COLO829 (cell line): ENCODE measurements at regions not wholly inside any gene's neighbourhood (a gene's known extent, or its start where the extent isn't known, plus 50 kb on each side); places are given as distances from the start of the nearest gene placed in this dataset.

Source experiments
- DNase-seq: peaks from one replicate; pipeline ENCODE4 v3.0.0; 2012; ENCODE audit warnings: low spot score

DNA sequence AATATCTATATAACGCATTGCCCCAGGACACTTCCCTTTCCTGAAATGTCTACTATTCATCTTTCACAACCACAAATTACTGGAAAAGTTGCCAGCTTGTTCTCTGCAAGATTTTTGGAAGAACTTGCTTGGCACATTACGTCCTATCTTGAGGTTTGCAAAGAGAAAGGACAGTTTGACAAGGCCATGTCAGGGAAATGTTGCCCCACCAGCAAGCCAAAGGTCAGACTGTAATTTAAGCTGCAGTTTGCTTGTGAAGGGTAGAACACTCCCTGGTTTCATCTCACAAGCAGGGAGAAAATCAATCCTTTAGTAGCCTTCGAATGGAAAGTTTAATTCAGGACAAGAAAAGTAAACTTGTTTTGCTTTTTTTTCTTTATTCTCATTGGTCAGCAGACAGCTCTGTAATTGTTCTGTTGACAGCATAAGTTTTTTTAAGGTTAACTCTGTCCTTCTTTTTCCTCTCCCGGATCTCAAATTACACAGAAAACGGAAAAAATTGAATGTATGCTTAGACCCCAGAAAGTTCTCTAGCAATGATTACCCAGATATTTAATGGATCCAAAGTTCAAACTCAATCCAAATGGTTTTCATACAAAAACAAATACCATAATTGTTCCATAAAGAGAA is 541.8 kb upstream of the NRSN1 start:
- DNase-seq = peak; percentile 50

DNA sequence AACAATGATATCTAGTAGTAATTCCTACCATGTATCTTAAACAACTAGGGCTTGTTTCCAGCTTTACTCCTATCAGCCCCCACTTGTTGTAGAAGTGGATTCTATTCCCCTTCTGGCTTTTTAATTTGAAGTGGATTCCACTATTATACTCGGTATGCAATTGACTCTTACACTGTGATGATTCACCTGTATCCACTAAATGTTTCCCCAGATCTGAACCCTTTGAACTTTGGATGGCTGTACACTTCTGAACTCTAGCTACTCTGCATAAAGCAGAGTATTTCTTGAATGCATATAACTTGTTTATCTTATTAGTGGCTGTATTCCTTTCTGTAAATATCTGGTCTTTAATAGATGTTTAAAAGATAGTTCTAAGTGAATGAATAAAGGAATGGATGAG is 538.4 kb upstream of the NRSN1 start:
- no peak for DNase-seq

DNA sequence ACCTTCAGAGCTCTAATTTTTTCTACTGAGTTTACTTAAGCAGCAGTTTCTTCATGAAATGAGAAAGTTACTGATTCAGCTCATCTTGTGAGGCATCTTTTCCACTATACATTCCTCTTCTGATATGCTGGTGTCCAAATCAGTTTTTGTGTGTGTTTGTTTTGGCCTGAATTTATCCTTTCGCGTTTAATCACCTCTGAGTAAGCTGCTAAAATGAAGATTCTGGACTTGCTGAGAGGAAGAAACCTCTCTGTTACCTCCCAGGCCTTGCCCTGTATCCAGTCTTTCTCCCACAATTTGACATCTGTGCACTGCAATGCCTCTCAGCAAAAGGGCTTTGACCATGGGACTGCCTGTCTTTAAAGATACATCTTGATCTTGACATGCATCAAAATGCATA is 536.2 kb upstream of the NRSN1 start:
- no peak for DNase-seq

DNA sequence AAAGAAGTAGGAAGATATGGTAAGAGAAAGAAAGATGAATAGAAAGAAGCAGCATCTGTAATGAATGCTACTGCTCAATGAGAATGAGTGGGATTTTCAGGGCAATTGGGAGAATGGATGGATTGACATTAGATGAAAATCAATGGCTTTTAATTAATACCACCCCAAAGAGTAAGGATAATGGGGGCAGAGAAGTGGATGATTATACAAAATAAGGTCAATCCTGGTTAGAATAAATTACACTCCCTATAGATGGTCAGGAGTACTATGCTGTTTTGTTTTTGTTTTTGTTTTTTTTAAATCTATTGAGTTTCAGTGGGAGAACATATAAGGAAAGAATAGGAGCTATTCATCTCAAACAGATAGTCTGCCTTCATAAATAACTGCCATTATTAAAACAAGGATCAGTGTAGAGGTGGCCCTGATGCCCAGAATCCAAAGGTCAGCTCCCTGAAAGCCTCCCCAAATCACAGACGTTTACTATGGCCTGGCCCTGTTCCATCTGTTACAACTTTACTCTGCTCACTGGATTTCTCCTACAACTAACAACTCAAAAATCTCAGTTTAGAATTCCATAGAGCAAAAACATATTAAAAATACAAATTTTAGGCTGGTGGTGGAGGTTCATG is 535.4 kb upstream of the NRSN1 start:
- DNase-seq = peak; percentile 13

DNA sequence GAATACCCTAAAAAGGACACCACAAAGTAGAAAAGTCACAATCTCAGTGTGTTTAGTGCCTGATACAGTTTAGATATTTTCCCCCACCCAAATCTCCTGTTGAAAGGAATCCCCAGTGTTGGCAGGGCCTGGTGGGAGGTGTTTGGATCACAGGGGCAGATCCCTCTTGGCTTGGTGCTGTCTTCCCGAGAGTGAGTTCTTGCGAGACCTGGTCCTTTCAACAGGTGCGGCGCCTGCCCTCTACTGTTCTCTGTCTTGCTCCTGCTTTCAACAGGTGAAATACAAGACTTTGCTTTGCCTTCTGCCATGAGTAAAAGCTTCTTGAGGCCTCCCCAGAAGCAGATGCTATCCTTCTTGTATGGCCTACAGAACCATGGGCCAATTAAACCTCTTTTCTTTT is 534.3 kb upstream of the NRSN1 start:
- no peak for DNase-seq

DNA sequence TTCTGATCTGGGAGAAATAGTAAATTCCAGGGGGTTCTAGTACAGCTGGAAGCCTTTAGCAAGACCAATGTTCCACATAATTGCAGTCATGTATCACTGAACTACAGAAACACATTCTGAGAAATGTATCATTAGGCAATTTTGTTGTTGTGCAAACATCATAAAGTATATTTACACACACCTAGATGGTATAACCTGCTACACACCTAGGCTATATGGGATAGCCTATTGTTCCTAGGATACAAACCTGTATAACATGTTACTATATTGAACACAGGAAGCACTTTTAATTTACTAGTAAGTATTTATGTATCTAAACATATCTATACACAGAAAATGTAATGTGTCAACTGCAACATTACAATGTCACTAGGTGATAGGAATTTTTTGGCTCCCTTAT is 525.9 kb upstream of the NRSN1 start:
- DNase-seq = no peak

DNA sequence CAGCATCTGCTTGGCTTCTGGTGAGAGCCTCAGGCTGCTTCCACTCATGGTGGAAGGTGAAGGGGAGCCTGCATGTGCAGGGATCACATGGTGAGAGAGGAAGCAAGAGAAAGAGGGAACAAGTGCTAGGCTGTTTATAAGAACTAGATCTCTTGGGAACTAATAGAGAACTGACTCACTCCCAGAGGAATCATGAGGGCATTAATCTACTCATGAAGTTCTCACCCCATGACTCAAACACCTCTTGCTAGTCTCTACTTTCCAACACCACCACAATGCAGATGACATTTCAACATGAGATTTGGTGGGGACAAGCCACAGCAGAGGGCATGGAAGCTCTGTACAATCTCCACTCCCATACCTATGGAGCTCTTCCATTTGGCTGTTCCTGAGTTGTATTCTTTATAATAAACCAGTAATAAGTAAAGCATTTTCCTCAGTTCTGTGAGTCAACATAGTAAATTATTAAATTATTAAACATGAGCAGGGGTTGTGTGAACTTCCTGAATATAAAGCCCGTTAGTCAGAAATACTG is 524.1 kb upstream of the NRSN1 start:
- DNase-seq = peak; percentile 28

DNA sequence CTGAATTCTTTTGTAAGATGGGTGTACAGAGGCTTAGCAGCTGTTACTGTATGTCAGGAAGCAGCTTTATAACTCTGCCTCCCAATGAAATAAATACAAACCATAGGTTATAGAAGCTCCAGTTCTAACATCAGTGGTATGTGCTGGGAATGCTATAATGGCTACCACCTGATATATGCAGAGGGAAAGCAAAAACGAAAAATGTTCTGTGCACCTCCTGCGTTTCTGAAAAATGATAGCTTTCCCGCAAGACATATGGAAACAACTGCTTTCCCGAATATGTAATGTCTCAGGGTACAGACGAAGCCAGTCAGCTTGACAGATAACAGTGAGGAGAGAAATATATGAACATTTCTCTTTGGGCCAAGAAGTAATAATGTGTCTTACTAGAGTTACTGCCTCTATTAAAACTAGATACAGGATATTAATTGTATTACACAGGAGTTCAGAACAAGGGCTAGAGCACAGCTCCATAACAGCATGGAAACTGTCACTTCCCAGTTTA is 517.0 kb upstream of the NRSN1 start:
- no peak for DNase-seq

DNA sequence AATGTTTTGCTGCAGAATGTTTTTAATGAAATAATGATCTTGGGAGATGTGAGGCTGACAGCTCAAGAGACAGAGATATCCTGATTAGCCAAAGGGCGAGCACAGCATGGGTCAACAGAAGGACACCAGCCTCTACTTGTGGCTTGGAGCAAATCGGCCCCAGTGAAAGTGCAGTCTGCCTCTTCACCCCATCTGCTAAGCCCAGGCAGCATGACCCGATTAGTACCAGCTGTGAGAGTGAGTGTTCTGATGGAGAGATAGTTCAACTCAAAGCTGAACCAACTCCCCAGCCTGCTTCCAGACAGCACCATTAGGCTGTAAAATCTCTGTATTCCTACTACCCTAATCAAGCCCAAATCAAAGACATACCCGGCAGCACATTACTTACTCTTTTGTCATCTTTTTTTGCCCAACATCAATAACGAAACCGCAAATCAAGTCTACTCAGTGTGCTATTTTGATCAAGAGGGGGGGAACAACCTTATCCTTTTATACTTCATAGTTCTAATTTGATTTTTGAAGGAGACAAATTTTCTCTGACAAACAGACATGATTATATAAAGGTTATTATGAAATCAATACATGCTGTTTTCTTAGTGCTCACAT is 514.1 kb upstream of the NRSN1 start:
- no peak for DNase-seq

DNA sequence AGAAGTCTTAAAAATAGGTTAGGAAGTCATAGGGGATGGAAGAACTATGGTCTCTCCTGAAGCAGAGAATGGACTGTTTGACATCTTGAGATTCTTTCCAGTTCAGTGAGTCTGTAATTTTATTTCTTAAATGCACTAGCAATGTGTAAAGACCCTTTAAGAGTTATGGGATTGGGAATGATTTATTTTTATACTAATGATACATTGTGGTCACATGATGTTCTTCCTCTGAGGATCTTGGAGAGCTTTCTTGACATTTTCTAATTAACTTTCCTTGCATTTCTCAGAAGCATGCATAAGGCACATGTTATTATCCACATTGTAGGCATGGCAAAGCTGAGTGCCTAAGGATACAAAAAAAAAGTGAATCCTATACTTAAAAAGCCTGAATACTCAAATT is 507.6 kb upstream of the NRSN1 start:
- DNase-seq = no peak

DNA sequence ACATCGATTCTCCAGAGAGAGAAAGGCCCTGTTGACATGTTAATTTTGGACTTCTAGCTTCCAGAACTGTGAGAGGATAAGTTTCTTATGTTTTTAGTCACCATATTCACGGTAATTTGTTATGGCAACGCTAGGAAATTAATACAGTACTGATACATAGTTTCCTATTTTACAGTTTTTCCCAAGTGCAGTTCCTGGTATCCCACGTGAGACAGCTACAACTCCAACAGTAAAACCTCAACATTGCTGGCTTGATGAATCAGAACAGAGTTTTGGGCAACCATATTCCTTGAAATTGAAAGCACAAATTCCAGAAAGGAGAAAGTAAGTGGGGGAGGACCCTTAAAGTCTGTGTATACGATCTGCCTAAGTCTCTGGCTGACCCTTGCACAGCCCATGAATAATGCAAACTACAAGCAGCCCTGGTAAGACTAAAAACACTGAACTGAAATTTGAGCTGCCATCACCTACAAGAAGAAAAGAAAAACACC is 505.1 kb upstream of the NRSN1 start:
- no peak for DNase-seq

DNA sequence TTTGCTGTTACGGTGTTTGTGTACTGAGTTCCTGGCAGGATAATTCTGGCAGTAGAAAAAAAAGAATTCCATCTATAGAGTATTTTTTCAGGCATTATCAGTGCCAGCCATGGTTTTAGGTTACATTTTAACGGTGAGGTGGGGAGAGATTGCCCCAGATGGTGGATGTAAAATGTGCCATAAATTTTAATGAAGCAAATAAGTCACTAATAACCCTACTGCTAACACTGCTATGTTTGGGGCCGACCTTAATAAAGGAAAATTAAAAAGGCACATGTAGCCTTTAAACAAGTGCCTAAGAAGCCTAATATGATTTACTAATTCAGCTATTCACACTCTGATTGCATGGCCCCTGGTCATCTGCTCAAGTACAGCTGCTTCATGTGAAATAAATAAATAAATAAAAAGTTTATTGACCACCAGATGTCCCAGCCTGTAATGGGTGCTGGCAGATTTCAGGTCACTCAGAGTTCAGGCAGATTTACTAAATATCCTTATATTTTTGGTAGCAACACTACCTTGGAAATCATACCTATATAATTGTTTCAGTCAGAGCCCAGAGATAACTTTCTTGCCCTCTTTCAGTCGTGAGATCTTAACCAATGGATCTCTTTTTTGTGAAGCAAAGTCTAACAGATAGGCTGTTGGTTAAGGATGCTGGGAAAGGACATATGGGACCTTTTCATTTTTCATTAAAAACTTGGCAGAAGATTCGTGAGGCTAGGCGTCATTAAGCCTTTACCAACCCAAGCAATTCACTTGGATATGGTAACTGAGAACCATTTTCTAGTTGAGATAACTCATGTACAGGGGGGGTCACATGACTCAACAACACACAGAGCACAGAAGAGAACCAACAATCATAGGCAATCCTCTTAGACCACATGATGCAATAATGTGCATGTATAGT is 495.0 kb upstream of the NRSN1 start:
- no peak for DNase-seq

DNA sequence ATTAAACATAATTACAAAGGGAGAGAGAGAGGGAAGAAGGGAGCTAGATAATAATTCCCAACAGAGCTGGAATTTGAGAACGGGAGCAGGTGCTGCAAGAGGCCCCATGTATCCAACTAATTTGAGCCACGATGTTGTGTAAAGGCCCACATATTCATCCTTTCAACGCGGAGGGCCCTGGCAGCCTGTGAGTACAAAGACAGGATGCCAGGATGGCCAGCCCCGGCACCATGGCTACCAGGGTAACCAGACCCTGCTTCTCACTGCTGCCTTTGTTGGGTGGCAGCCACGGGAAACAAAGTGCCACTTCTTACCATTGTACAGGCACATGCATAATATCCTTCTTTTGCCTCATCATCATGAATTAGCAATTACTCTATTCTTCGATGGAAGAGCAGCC is 492.0 kb upstream of the NRSN1 start:
- no peak for DNase-seq

DNA sequence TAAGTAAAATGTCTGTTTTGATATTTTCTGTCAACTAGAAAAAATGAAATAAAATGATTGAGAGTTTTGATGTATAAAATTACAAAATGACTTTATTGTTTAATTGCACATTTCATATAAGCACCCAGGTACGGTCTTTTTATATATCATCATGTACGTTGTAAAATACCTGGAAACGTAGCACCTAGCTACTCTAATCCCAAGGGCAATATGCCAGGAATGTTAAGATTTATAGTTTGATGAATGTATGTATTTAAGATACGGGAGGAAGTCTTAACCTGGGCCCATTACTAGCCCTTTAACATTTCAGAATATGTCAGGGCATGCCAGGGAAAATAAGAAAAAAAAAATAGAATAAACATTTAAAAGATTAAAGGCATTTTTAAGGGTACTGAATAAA is 490.9 kb upstream of the NRSN1 start:
- no peak for DNase-seq

DNA sequence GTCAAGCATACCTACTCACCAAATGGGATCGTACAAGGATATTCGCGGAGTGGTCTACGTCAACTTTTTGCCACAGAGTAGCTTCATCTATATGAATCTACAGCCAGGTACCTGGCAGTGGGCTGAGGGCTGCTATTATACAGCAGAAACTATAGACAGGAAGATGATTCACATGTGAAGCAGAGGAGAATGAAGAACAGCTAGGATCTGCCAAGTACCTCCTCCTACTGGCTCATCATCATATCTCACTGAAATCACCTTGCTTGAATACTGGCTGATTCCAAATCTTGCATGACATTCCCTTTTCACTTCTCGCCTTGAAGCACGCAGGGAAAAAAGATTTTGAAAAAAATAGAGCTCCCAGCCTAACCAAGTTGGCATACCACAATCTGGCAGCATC is 488.7 kb upstream of the NRSN1 start:
- no peak for DNase-seq

DNA sequence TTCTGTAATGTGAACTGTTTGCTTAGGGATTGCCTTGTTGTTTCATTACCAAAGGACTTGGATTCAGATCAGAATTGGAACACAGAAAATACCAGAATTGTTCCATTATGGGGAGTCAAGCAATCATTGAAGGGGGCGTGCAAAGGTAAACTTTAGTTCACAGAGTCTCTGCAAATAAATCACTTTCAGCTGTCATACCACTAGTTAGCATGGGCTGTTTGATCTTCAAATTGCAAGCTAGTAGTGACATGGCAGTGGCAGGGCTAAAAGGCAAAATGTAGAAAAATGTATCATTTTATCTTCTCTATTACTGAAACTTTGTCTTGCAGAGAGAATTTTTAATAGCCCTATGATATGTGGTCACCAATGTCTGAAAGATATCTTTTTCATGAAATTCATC is 483.2 kb upstream of the NRSN1 start:
- DNase-seq = no peak

DNA sequence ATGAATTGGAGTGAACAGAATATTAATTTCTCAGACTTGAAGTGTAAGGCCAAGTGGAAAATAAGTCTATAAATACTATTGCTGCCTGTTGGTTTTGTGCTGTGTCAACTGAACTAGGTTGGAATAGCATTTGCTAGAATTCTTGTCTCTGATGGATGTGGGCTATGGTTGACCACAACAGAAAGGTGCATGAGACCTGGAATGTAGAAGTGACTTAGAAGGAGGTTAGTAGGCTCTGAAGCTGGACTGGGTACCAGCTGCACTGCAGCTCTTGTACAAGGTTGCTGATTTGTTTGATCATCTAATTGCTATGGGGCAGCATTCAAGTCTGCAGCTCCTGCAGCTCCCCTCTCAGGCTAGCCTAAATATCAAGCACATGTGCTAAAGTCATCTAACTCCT is 479.0 kb upstream of the NRSN1 start:
- no peak for DNase-seq

DNA sequence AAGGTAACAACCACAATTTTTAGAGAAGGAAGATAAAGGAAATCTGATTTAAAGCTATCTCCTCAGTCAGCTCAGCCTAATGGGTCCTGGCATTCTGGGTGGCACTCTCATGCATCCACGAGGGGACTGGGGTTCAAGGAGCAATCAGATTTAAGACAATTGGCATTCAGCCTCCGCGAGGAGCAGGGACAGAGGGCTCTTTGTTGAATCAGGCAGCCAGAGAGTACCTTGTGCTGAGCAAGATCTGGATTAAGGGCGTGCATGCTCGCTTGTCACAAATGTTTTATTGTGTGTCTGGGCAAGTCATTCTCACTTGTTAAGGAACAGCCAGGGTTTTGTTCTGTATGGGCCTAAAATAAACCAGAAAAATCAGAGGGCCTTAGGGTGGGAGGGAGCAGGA is 475.3 kb upstream of the NRSN1 start:
- DNase-seq = peak; percentile 96

DNA sequence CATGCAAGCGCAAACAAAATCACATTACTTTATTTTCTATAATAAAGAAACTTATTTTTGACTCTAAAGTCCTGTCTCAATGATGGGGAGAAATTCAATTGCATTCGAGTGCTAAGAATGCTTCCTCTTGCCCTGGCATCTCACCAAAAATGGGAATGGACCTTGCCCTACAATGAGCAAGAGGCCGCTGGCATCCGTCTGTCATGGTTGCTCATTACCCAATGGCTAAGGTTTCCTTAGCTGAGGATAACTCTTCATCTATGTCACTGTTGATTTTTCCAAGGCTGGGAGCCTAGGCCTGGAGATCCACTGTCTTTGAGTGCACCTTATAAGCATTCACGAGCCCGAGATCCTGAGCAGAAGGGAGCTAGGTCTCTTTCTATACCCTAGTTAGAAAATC is 471.3 kb upstream of the NRSN1 start:
- DNase-seq = no peak

DNA sequence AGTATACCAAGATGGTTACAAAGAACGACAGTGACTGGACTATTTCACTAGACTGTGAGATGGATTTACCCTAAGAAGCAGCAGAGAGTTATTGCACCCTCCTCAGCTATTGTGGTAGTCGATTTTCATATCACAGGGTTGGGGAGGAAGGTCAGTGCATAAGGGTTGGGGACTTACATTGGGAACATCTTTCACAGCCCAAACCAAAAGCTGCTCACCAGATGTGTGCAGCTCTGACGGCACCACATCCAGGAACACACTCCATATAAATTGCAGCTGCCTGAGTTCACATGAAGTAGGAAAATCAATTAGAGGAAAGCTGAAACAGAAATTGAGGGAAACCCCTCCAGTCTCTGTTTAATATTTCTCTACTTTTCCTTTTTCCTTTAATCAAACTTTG is 470.5 kb upstream of the NRSN1 start:
- DNase-seq = peak; percentile 21

DNA sequence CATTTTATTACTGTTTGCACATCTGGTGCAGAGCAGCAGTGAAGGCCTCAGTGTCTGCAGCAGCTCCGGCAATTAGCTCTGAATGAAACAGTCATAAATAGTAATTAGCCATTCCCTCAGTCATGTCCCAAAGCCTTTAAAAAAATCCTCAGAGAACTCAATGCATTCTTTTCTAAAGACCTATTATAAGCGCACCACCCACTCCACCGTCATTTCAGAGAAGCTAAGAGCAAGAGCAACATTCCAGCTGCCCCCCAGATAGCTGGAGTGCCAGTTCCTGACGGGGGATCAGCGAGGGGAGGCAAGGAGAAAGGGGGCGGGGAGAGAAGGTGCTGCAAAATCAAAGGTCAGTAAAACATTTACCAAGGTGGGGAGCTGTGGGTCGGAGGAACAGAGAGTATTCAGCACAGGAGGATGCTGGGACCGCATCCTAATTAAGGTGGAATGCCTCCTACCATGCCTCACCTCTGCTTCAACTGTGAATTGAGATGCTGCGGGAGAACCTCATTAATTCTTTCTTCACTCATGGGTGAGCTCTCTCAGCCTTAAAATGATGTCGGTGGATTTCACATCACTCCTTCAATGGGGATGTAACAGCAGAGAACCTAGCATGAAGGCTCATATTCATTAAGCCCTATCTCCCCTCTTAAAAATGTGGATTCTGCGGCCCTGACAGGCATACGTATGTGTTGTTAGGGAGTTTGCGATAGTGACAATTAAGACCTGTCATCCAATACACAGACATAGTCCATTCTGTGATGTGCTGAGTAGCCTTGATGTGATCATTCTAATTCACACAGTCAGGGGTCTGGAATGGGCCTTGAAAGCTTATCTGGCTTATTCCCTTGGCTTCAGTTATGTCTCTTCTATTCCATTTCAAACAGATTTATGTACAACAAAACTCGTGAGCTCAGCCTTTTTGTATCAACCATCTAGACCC is 469.5 kb upstream of the NRSN1 start:
- peak; percentile 87 for DNase-seq
